BLaER1 (cell line): ENCODE measurements at regions not wholly inside any gene's neighbourhood (a gene's known extent, or its start where the extent isn't known, plus 50 kb on each side); places are given as distances from the start of the nearest gene placed in this dataset.
"Not testable (repeated sequence)": the region's sequence is repeated elsewhere in the genome, so short reads cannot be mapped to it uniquely, and the experiment has no call there.

Source experiments
- H3K27ac ChIP-seq: shearing (Covaris generic); formaldehyde crosslinking; 2 replicates; pipeline ENCODE4 v1.8.1; 2022
- H3K27me3 ChIP-seq: shearing (Covaris generic); formaldehyde crosslinking; 2 replicates; pipeline ENCODE4 v1.8.1; 2022
- H3K36me3 ChIP-seq: shearing (Covaris generic); formaldehyde crosslinking; 2 replicates; pipeline ENCODE4 v1.8.1; 2022
- H3K4me1 ChIP-seq: shearing (Covaris generic); formaldehyde crosslinking; 2 replicates; pipeline ENCODE4 v1.8.1; 2022
- H3K4me2 ChIP-seq: shearing (Covaris generic); formaldehyde crosslinking; 2 replicates; pipeline ENCODE4 v1.8.1; 2022
- H3K4me3 ChIP-seq: shearing (Covaris generic); formaldehyde crosslinking; 2 replicates; pipeline ENCODE4 v1.8.1; 2022
- H3K9ac ChIP-seq: shearing (Covaris generic); formaldehyde crosslinking; 2 replicates; pipeline ENCODE4 v1.8.1; 2022
- H3K9me3 ChIP-seq: shearing (Covaris generic); formaldehyde crosslinking; 2 replicates; pipeline ENCODE4 v1.8.1; 2022
- H4K20me1 ChIP-seq: shearing (Covaris generic); formaldehyde crosslinking; 2 replicates; pipeline ENCODE4 v1.8.1; 2022
- Cebpa-rat ChIP-seq: shearing (Covaris generic); IDR thresholded peaks from 2 replicates; pipeline ENCODE4 v1.8.1; 2022

GRCh38 chr20:53857723-53858236 lies 212.6 kb downstream of the BCAS1 start:
- H3K4me2 ChIP-seq, result no peak overlapping the region
- no peaks in the 10 kb centered on the region for H3K36me3 ChIP-seq
- no peaks in the 10 kb centered on the region for H4K20me1 ChIP-seq
- peaks cover 4% of the 10 kb centered on the region; the same call in 1 of the 2 replicates for H3K9me3 ChIP-seq
- H3K4me1 ChIP-seq, result peaks cover 26% of the 10 kb centered on the region
- H3K27me3 ChIP-seq, result no peaks in the 10 kb centered on the region
- H3K9ac ChIP-seq, result no peak overlapping the region
- H3K27ac ChIP-seq, result no peak overlapping the region
- no peak overlapping the region for H3K4me3 ChIP-seq
- TF ChIP-seq Cebpa-rat, result no peak

- TF ChIP-seq Cebpa-rat, result no peak
- peaks cover 26% of the 10 kb centered on the region for H3K4me1 ChIP-seq
- H3K27me3 ChIP-seq, result no peaks in the 10 kb centered on the region
- H3K4me2 ChIP-seq, result no peak overlapping the region
- H3K27ac ChIP-seq, result 0 out of 2 replicates have a peak overlapping the region, but pooled peaks have one; percentile 4
- no peaks in the 10 kb centered on the region for H3K36me3 ChIP-seq
- no peak overlapping the region for H3K9ac ChIP-seq
- H3K4me3 ChIP-seq, result no peak overlapping the region
- no peaks in the 10 kb centered on the region for H4K20me1 ChIP-seq
- H3K9me3 ChIP-seq, result peaks cover 4% of the 10 kb centered on the region; the same call in 1 of the 2 replicates
Measured at GRCh38 chr20:53856300-53857295, 213.8 kb downstream of the BCAS1 start.

- Histone ChIP-seq H3K27ac (0 out of 2 replicates have a peak overlapping the region, but pooled peaks have one; percentile 4), H3K36me3 (no peaks in the 10 kb centered on the region), H3K27me3 (no peaks in the 10 kb centered on the region), H3K9ac (no peak overlapping the region), H3K4me1 (peaks cover 21% of the 10 kb centered on the region), H3K4me3 (no peak overlapping the region), H3K9me3 (peaks cover 4% of the 10 kb centered on the region; the same call in 1 of the 2 replicates), H4K20me1 (no peaks in the 10 kb centered on the region), H3K4me2 (peak overlapping the region; percentile 0; the same call in 1 of the 2 replicates)
- no peak for TF ChIP-seq Cebpa-rat
Measured at GRCh38 chr20:53855733-53856132, 214.7 kb downstream of the BCAS1 start.

- peaks cover 21% of the 10 kb centered on the region for H3K4me1 ChIP-seq
- H3K4me3 ChIP-seq, H3K9me3 ChIP-seq, H3K27ac ChIP-seq, H4K20me1 ChIP-seq, H3K27me3 ChIP-seq, H3K36me3 ChIP-seq, H3K4me2 ChIP-seq, H3K9ac ChIP-seq: not testable (repeated sequence)
Measured at GRCh38 chr20:53854609-53854926, 215.8 kb downstream of the BCAS1 start.

- no peaks in the 10 kb centered on the region for H3K36me3 ChIP-seq
- no peak overlapping the region for H3K4me3 ChIP-seq
- no peak for TF ChIP-seq Cebpa-rat
- H3K9me3 ChIP-seq, result peaks cover 4% of the 10 kb centered on the region; the same call in 1 of the 2 replicates
- H3K9ac ChIP-seq, result no peak overlapping the region
- H3K4me1 ChIP-seq, result peaks cover 27% of the 10 kb centered on the region
- no peak overlapping the region for H3K27ac ChIP-seq
- no peaks in the 10 kb centered on the region for H3K27me3 ChIP-seq
- H3K4me2 ChIP-seq, result no peak overlapping the region
- H4K20me1 ChIP-seq, result no peaks in the 10 kb centered on the region
Measured at GRCh38 chr20:53853111-53853713, 217.2 kb downstream of the BCAS1 start.

- Histone ChIP-seq H3K4me3 (no peak overlapping the region), H4K20me1 (no peaks in the 10 kb centered on the region), H3K9ac (no peak overlapping the region), H3K27me3 (no peaks in the 10 kb centered on the region), H3K36me3 (no peaks in the 10 kb centered on the region), H3K27ac (no peak overlapping the region), H3K4me1 (peaks cover 28% of the 10 kb centered on the region), H3K9me3 (peaks cover 4% of the 10 kb centered on the region; the same call in 1 of the 2 replicates), H3K4me2 (no peak overlapping the region)
- no peak for TF ChIP-seq Cebpa-rat
Measured at GRCh38 chr20:53852691-53853090, 217.7 kb downstream of the BCAS1 start.

GRCh38 chr20:53852014-53852413 lies 218.4 kb downstream of the BCAS1 start:
- Histone ChIP-seq H3K27me3 (no peaks in the 10 kb centered on the region), H3K27ac (no peak overlapping the region), H3K4me2 (peak overlapping the region; percentile 25; the same call in 1 of the 2 replicates), H4K20me1 (no peaks in the 10 kb centered on the region), H3K4me1 (peaks cover 34% of the 10 kb centered on the region), H3K9me3 (peaks cover 4% of the 10 kb centered on the region; the same call in 1 of the 2 replicates), H3K4me3 (no peak overlapping the region), H3K9ac (peak overlapping the region; percentile 21; the same call in 1 of the 2 replicates), H3K36me3 (no peaks in the 10 kb centered on the region)
- TF ChIP-seq Cebpa-rat, result no peak

- Histone ChIP-seq H3K27me3 (no peaks in the 10 kb centered on the region), H3K36me3 (no peaks in the 10 kb centered on the region), H3K9ac (no peak overlapping the region), H3K27ac (no peak overlapping the region), H3K4me2 (no peak overlapping the region), H4K20me1 (no peaks in the 10 kb centered on the region), H3K9me3 (peaks cover 4% of the 10 kb centered on the region; the same call in 1 of the 2 replicates), H3K4me1 (peaks cover 37% of the 10 kb centered on the region), H3K4me3 (no peak overlapping the region)
- no peak for TF ChIP-seq Cebpa-rat
Measured at GRCh38 chr20:53850319-53850718, 220.1 kb downstream of the BCAS1 start.

- H3K4me2 ChIP-seq, result no peak overlapping the region
- TF ChIP-seq Cebpa-rat, result no peak
- H3K36me3 ChIP-seq, result no peaks in the 10 kb centered on the region
- no peaks in the 10 kb centered on the region for H4K20me1 ChIP-seq
- H3K27me3 ChIP-seq, result no peaks in the 10 kb centered on the region
- H3K4me3 ChIP-seq, result no peak overlapping the region
- peak overlapping the region; percentile 44; the same call in 1 of the 2 replicates for H3K27ac ChIP-seq
- no peak overlapping the region for H3K9ac ChIP-seq
- peaks cover 4% of the 10 kb centered on the region; the same call in 1 of the 2 replicates for H3K9me3 ChIP-seq
- H3K4me1 ChIP-seq, result peaks cover 42% of the 10 kb centered on the region
Measured at GRCh38 chr20:53849471-53850059, 220.8 kb downstream of the BCAS1 start.
